ENCODE measurements at regions not wholly inside any gene's neighbourhood (a gene's known extent, or its start where the extent isn't known, plus 50 kb on each side); places are given as distances from the start of the nearest gene placed in this dataset.

- Histone ChIP-seq H3K4me1 (ENCODE audit: control insufficient read depth in 4 of 4, insufficient read depth in 4 of 4, low read length in 3 of 4) (peaks cover 6 to 52% (median 29%) of the 10 kb centered on the region in 4 donors), H3K4me3 (ENCODE audit: low read depth in 1 of 3, low read length in 3 of 3) (no peak overlapping the region), H3K9ac (ENCODE audit: low read depth in 1 of 2, low read length in 2 of 2) (no peak overlapping the region), H3K9me3 (ENCODE audit: control insufficient read depth in 4 of 4, low read length in 3 of 4) (no peaks in the 10 kb centered on the region), H3K27ac (ENCODE audit: low read depth in 1 of 2, low read length in 2 of 2) (no peak overlapping the region), H3K27me3 (ENCODE audit: control insufficient read depth in 4 of 4, insufficient read depth in 4 of 4, low read length in 3 of 4) (no peaks in the 10 kb centered on the region), H3K36me3 (ENCODE audit: control insufficient read depth in 4 of 4, insufficient read depth in 3 of 4, low read depth in 1 of 4, low read length in 3 of 4) (no peaks in the 10 kb centered on the region)
- TF ChIP-seq NR2F2 (IDR thresholded peaks at IDR 0.05) (no peak), REST (IDR thresholded peaks at IDR 0.05) (no peak), MAX (IDR thresholded peaks at IDR 0.05) (no peak), YY1 (IDR thresholded peaks at IDR 0.05) (no peak)
- WGBS, result 81% methylated on average over 1 of the region's 1 CpG
- DNase-seq (ENCODE audit: low spot score), result no peak
Observed at GRCh38 chr6:84411060-84411629, 183.7 kb upstream of the CEP162 start.

GRCh38 chr6:84409911-84410310 is 182.5 kb upstream of the CEP162 start:
- Histone ChIP-seq H3K27ac (ENCODE audit: low read depth in 1 of 2, low read length in 2 of 2) (no peak overlapping the region), H3K9me3 (ENCODE audit: control insufficient read depth in 4 of 4, low read length in 3 of 4) (no peaks in the 10 kb centered on the region), H3K27me3 (ENCODE audit: control insufficient read depth in 4 of 4, insufficient read depth in 4 of 4, low read length in 3 of 4) (no peaks in the 10 kb centered on the region), H3K4me3 (ENCODE audit: low read depth in 1 of 3, low read length in 3 of 3) (no peak overlapping the region), H3K4me1 (ENCODE audit: control insufficient read depth in 4 of 4, insufficient read depth in 4 of 4, low read length in 3 of 4) (peaks cover 5 to 41% (median 21%) of the 10 kb centered on the region in 4 donors), H3K9ac (ENCODE audit: low read depth in 1 of 2, low read length in 2 of 2) (no peak overlapping the region), H3K36me3 (ENCODE audit: control insufficient read depth in 4 of 4, insufficient read depth in 3 of 4, low read depth in 1 of 4, low read length in 3 of 4) (no peaks in the 10 kb centered on the region)
- 30% methylated on average over 1 of the region's 1 CpG for WGBS
- peak; percentile 53 to 61 for TF ChIP-seq HNF4A (conservative IDR thresholded peaks at IDR 0.05)
- TF ChIP-seq JUND (IDR thresholded peaks at IDR 0.05), result no peak
- TF ChIP-seq EGR1 (IDR thresholded peaks at IDR 0.05; ENCODE audit: low read depth in 2 of 2), result no peak
- peak; percentile 60 for TF ChIP-seq SP1 (IDR thresholded peaks at IDR 0.05)
- TF ChIP-seq YY1 (IDR thresholded peaks at IDR 0.05), result peak; percentile 11
- DNase-seq (ENCODE audit: low spot score), result no peak

GRCh38 chr6:84408028-84408427 is 180.6 kb upstream of the CEP162 start:
- no peak overlapping the region for H3K27ac ChIP-seq (ENCODE audit: low read depth in 1 of 2, low read length in 2 of 2)
- H3K9ac ChIP-seq (ENCODE audit: low read depth in 1 of 2, low read length in 2 of 2), result no peak overlapping the region
- 51% methylated on average over 4 of the region's 4 CpGs for whole genome bisulfite sequencing
- peaks cover 5 to 40% (median 19%) of the 10 kb centered on the region in 4 donors for H3K4me1 ChIP-seq (ENCODE audit: control insufficient read depth in 4 of 4, insufficient read depth in 4 of 4, low read length in 3 of 4)
- H3K9me3 ChIP-seq (ENCODE audit: control insufficient read depth in 4 of 4, low read length in 3 of 4), result no peaks in the 10 kb centered on the region
- H3K4me3 ChIP-seq (ENCODE audit: low read depth in 1 of 3, low read length in 3 of 3), result no peak overlapping the region
- no peak for DNase-seq (ENCODE audit: low spot score)
- no peaks in the 10 kb centered on the region for H3K36me3 ChIP-seq (ENCODE audit: control insufficient read depth in 4 of 4, insufficient read depth in 3 of 4, low read depth in 1 of 4, low read length in 3 of 4)
- H3K27me3 ChIP-seq (ENCODE audit: control insufficient read depth in 4 of 4, insufficient read depth in 4 of 4, low read length in 3 of 4), result no peaks in the 10 kb centered on the region
- TF ChIP-seq ATF3 (IDR thresholded peaks at IDR 0.05) (no peak), JUND (IDR thresholded peaks at IDR 0.05) (no peak), NR2F2 (IDR thresholded peaks at IDR 0.05) (no peak), GABPA (IDR thresholded peaks at IDR 0.05 in 1 of 2, conservative IDR thresholded peaks at IDR 0.05 in 1 of 2) (no peak), RXRA (IDR thresholded peaks at IDR 0.05) (peak; percentile 19 to 54), HNF4A (conservative IDR thresholded peaks at IDR 0.05) (peak; percentile 46 to 74), MAX (IDR thresholded peaks at IDR 0.05) (peak; percentile 59), FOXA2 (IDR thresholded peaks at IDR 0.05) (peak; percentile 82), TAF1 (conservative IDR thresholded peaks at IDR 0.05) (no peak), FOXA1 (IDR thresholded peaks at IDR 0.05) (peak; percentile 66), HNF4G (IDR thresholded peaks at IDR 0.05) (no peak), REST (IDR thresholded peaks at IDR 0.05) (no peak), SP1 (IDR thresholded peaks at IDR 0.05) (no peak), RAD21 (IDR thresholded peaks at IDR 0.05) (no peak), ZBTB33 (IDR thresholded peaks at IDR 0.05) (peak; percentile 49)

Data from liver (tissue), 7 donors.